Lung (tissue), 11 donors: ENCODE measurements at regions not wholly inside any gene's neighbourhood (a gene's known extent, or its start where the extent isn't known, plus 50 kb on each side); places are given as distances from the start of the nearest gene placed in this dataset.

Source experiments
- ATAC-seq: fragments of 200-7000 bp; cut with Tn5 transposase; one replicate; pipeline ENCODE4 v1.9.1; 2020; ENCODE audit warnings: moderate number of reproducible peaks; ENCODE audit not compliant: insufficient read depth, low FRiP score
- DNase-seq, 3 donors: peaks; one replicate each; pipeline ENCODE4 v3.0.0-alpha.2; 2013 to 2017
- H3K27ac ChIP-seq, 2 donors: one replicate each; pipeline ENCODE4 v1.5.1; 2013; ENCODE audit warnings: mild to moderate bottlenecking in 2 of 2, moderate library complexity in 2 of 2, control low read depth in 1 of 2, inconsistent platforms in 1 of 2, low read depth in 1 of 2, low read length in 1 of 2
- H3K27me3 ChIP-seq, 3 donors: one replicate each; pipeline ENCODE4 v1.5.1; 2013; ENCODE audit warnings: low read length in 2 of 3; ENCODE audit not compliant: control insufficient read depth in 3 of 3, insufficient read depth in 3 of 3
- H3K36me3 ChIP-seq, 4 donors: one replicate each; pipeline ENCODE4 v1.5.1; 2013; ENCODE audit warnings: low read length in 4 of 4, mild to moderate bottlenecking in 1 of 4, moderate library complexity in 1 of 4; ENCODE audit not compliant: control insufficient read depth in 4 of 4, insufficient read depth in 4 of 4
- H3K4me1 ChIP-seq, 5 donors: one replicate each; pipeline ENCODE4 v1.5.1; 2013; ENCODE audit warnings: low read length in 5 of 5, mild to moderate bottlenecking in 2 of 5, moderate library complexity in 1 of 5; ENCODE audit not compliant: control insufficient read depth in 5 of 5, insufficient read depth in 5 of 5
- H3K4me3 ChIP-seq: one replicate; pipeline ENCODE4 v1.5.1; 2013; ENCODE audit warnings: mild to moderate bottlenecking, control low read depth, moderate library complexity
- H3K9ac ChIP-seq, 2 donors: one replicate each; pipeline ENCODE4 v1.5.1; 2013; ENCODE audit warnings: low read length in 2 of 2, control low read depth in 1 of 2; ENCODE audit not compliant: insufficient read depth in 1 of 2
- H3K9me3 ChIP-seq, 4 donors: one replicate each; pipeline ENCODE4 v1.5.1; 2013; ENCODE audit warnings: low read length in 3 of 4, mild to moderate bottlenecking in 1 of 4, moderate library complexity in 1 of 4; ENCODE audit not compliant: control insufficient read depth in 4 of 4, insufficient read depth in 3 of 4
- CTCF ChIP-seq: IDR thresholded peaks from 2 replicates; pipeline ENCODE4 v1.5.1; 2012; ENCODE audit warnings: mild to moderate bottlenecking; ENCODE audit errors: control extremely low read depth, extremely low read depth
- WGBS, 2 donors: extraction: QIAGEN DNeasy Blood & Tissue Kit; methylation state at CpG; one replicate each; pipeline ENCODE4 v1.1.7; 2013; 5-methylcytosine and 5-hydroxymethylcytosine counted together
- donor health status: control.
- donor health status: control.
- donor health status: Bipolar disorder and iron deficiency.
- donor health status: healthy.
- donor health status: DM: yes; HTN: yes; CAD: no.

- Histone ChIP-seq H3K9me3 (no peaks in the 10 kb centered on the region), H3K27me3 (no peaks in the 10 kb centered on the region), H3K4me1 (peaks cover 0 to 10% (median 0%) of the 10 kb centered on the region in 5 donors), H3K9ac (no peak overlapping the region), H3K27ac (no peak overlapping the region), H3K4me3 (no peak overlapping the region), H3K36me3 (no peaks in the 10 kb centered on the region)
- TF ChIP-seq CTCF: no peak
- DNase-seq (no peak), ATAC-seq (no peak)
- 54 to 65% methylated on average over 8 of the region's 8 CpGs for WGBS, 2 donors
These were observed 316.8 kb downstream of the PIK3C3 start for GRCh38 chr18:42271647-42272414.

- no peak for TF ChIP-seq CTCF
- 0 to 86% methylated on average over 1 of the region's 1 CpG for WGBS, 2 donors
- Histone ChIP-seq H3K4me1 (peaks cover 0 to 10% (median 0%) of the 10 kb centered on the region in 5 donors), H3K9me3 (no peaks in the 10 kb centered on the region), H3K27me3 (no peaks in the 10 kb centered on the region), H3K9ac (no peak overlapping the region), H3K4me3 (no peak overlapping the region), H3K36me3 (no peaks in the 10 kb centered on the region), H3K27ac (no peak overlapping the region)
- ATAC-seq (no peak), DNase-seq (peak in 2 of 3 donors; percentile 4 to 34)
These were observed 319.6 kb downstream of the PIK3C3 start for GRCh38 chr18:42274488-42275137.

DNA sequence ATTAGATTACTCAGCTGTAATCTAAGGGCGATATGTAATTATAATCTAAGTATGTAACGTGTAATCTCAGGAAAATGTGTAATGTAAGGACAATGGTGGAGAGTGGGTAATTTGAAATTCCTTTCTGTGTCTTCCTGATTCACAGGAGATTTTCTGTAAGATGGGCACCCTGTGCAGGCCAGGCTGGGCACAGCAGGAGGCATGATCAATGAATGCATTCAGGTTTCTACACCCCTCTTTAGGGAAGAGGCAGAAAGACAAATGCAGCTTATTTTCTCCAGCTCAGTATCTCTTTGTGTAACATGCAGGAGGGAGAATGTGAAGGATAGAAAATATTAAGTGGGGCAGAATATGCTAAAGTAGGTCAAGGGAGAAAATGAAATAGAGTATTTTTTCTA lies 320.1 kb downstream of the PIK3C3 start:
- Histone ChIP-seq H3K4me3 (no peak overlapping the region), H3K9ac (no peak overlapping the region), H3K27ac (no peak overlapping the region), H3K4me1 (peaks cover 0 to 10% (median 0%) of the 10 kb centered on the region in 5 donors), H3K27me3 (no peaks in the 10 kb centered on the region), H3K36me3 (no peaks in the 10 kb centered on the region), H3K9me3 (no peaks in the 10 kb centered on the region)
- no peak for DNase-seq
- no peak for TF ChIP-seq CTCF
- WGBS, 2 donors: 91 to 95% methylated on average over 2 of the region's 2 CpGs
- ATAC-seq: no peak
